GM12892 (cell line): ENCODE measurements at regions not wholly inside any gene's neighbourhood (a gene's known extent, or its start where the extent isn't known, plus 50 kb on each side); places are given as distances from the start of the nearest gene placed in this dataset.

Experiments used
- POLR2A ChIP-seq: IDR thresholded peaks from 2 replicates; pipeline ENCODE4 v1.6.1; 2011; ENCODE audit warnings: low read depth, low read length, control low read depth
- POLR2AphosphoS5 ChIP-seq: IDR thresholded peaks from 2 replicates; pipeline ENCODE4 v1.6.1; 2011; ENCODE audit warnings: low read depth, low read length, control low read depth
- TAF1 ChIP-seq: IDR thresholded peaks from 2 replicates; pipeline ENCODE4 v1.6.1; 2011; ENCODE audit warnings: low read depth, mild to moderate bottlenecking, control low read depth, low read length, borderline replicate concordance

DNA sequence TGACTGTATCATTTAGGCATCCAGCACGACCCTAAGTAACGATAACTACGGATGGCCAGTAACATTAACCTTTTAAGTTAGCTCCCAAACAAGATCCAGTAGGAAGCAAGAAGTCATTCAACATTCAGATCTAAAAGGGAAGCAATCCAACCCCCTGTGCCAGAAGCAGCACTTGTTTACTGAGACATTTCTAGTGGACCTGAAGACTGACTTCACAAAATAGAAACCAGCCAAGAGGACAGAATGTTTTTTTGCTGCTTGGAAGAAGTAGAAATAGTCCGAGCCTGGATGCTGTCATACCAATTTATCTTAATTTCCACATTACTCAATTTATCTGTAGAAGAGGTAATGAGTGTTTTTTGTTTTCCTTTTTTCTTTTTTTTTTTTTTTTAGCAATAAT is 88.0 kb upstream of the CTTNBP2 start:
- TF ChIP-seq POLR2A: no peak
- no peak for TF ChIP-seq POLR2AphosphoS5
- no peak for TF ChIP-seq TAF1
